OCI-LY7 (cell line): ENCODE measurements at regions not wholly inside any gene's neighbourhood (a gene's known extent, or its start where the extent isn't known, plus 50 kb on each side); places are given as distances from the start of the nearest gene placed in this dataset.
A peak's percentile ranks its signal among the peaks of the same experiment; 100 is the strongest.

Source experiments
- BruUV-seq: library from RNA; stranded (reverse); fragments of 400-500 nt; replicated peaks from 2 replicates; lab custom pipeline; 2021; lab: Mats Ljungman, UMichigan
- CTCF ChIA-PET: fragments of 300-600 bp; sonication (Branson Sonifier 250); formaldehyde crosslinking; loops from one replicate; lab custom pipeline; 2022; ENCODE audit warnings: antibody characterized with exemption; ENCODE audit not compliant: unreplicated experiment; lab: Charles Lee
- POLR2A ChIA-PET: fragments of 300-600 bp; sonication (Branson Sonifier 250); formaldehyde crosslinking; loops from one replicate; lab custom pipeline; 2022; ENCODE audit warnings: antibody characterized with exemption; lab: Charles Lee
- DNase-seq: peaks from one replicate; pipeline ENCODE4 v3.0.0-alpha.2; 2015; ENCODE audit warnings: low spot score
- H2AFZ ChIP-seq: fragments of 200-600 bp; sonication (generic), shearing (Covaris generic); 2 replicates; pipeline ENCODE4 v1.6.1; 2014; ENCODE audit warnings: mild to moderate bottlenecking, antibody characterized with exemption, low read length, moderate library complexity
- H3K27ac ChIP-seq: fragments of 200-600 bp; sonication (generic); 2 replicates; pipeline ENCODE4 v1.5.1; 2014; ENCODE audit warnings: mixed run types, low read depth, mild to moderate bottlenecking, moderate library complexity, low read length, inconsistent platforms; ENCODE audit not compliant: poor library complexity, severe bottlenecking
- H3K36me3 ChIP-seq: fragments of 200-600 bp; sonication (generic); 2 replicates; pipeline ENCODE4 v1.6.1; 2014; ENCODE audit warnings: mild to moderate bottlenecking, antibody characterized with exemption, low read length, moderate library complexity, mixed read lengths; ENCODE audit not compliant: insufficient read depth
- H3K4me1 ChIP-seq: fragments of 200-600 bp; sonication (generic); 2 replicates; pipeline ENCODE4 v1.5.1; 2014; ENCODE audit warnings: mild to moderate bottlenecking, low read length; ENCODE audit not compliant: insufficient read depth, poor library complexity, severe bottlenecking
- H3K4me2 ChIP-seq: fragments of 200-600 bp; sonication (generic); 2 replicates; pipeline ENCODE4 v1.6.1; 2014; ENCODE audit warnings: mild to moderate bottlenecking, low read length
- H3K4me3 ChIP-seq: fragments of 200-600 bp; sonication (generic); 2 replicates; pipeline ENCODE4 v1.5.1; 2014; ENCODE audit warnings: mild to moderate bottlenecking, low read depth, low read length; ENCODE audit not compliant: poor library complexity, severe bottlenecking
- H3K79me2 ChIP-seq: fragments of 200-600 bp; sonication (generic); 2 replicates; pipeline ENCODE4 v1.6.1; 2016; ENCODE audit warnings: low read depth, mild to moderate bottlenecking, low read length, moderate library complexity, mixed read lengths; ENCODE audit not compliant: insufficient read depth
- H3K9me2 ChIP-seq: fragments of 200-600 bp; sonication (generic); 2 replicates; pipeline ENCODE4 v1.6.1; 2016; ENCODE audit warnings: mild to moderate bottlenecking, low read length, mixed read lengths; ENCODE audit not compliant: insufficient read depth
- H3K9me3 ChIP-seq: fragments of 200-600 bp; sonication (generic); 2 replicates; pipeline ENCODE4 v1.6.1; 2014; ENCODE audit warnings: mild to moderate bottlenecking, mixed run types, low read length, mixed read lengths
- H4K20me1 ChIP-seq: fragments of 200-600 bp; sonication (generic); 2 replicates; pipeline ENCODE4 v1.6.1; 2014; ENCODE audit warnings: mild to moderate bottlenecking, antibody characterized with exemption, low read length, moderate library complexity, mixed read lengths; ENCODE audit not compliant: insufficient read depth
- EZH2phosphoT487 ChIP-seq: fragments of 200-600 bp; sonication (generic); IDR thresholded peaks from 2 replicates; pipeline ENCODE4 v1.6.1; 2018; ENCODE audit warnings: low read depth, borderline replicate concordance, mild to moderate bottlenecking, mixed run types, antibody characterized with exemption, low read length, moderate library complexity, mixed read lengths
- intact Hi-C: fragments of 100-400 bp; cut with micrococcal nuclease; formaldehyde crosslinking; loops from one replicate; pipeline ENCODE4 v1.10.0; 2022; ENCODE audit not compliant: unreplicated experiment
- TF ChIP-seq, protein P1 (sequence below): fragments of 200-600 bp; sonication (generic); conservative IDR thresholded peaks from 2 replicates; pipeline ENCODE4 v1.5.1; 2014; ENCODE audit warnings: mild to moderate bottlenecking, antibody characterized with exemption, low read length, moderate library complexity, mixed read lengths

DNA sequence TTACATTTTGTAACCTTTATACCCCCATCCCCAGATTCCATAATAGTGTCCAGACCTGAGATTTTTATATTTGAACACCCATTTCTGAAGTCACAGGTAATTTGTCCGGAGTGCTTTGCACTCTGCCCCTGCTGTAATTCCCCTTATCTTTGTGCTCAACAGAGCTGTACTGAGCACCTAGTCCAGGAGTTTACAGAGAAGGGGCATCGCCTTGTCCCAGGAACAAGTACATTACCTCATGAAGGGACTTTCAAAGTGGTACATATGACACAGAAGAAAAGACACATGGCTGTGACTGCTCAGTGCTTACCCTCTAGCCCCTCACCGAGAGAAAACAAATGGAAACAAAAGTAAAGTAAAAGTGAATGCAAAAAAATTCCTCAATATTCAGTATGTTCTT lies 373.5 kb downstream of the SOX11 start:
- H3K4me3 ChIP-seq: no peak overlapping the region
- H3K9me2 ChIP-seq: no peaks in the 10 kb centered on the region
- TF ChIP-seq, protein P1, sequence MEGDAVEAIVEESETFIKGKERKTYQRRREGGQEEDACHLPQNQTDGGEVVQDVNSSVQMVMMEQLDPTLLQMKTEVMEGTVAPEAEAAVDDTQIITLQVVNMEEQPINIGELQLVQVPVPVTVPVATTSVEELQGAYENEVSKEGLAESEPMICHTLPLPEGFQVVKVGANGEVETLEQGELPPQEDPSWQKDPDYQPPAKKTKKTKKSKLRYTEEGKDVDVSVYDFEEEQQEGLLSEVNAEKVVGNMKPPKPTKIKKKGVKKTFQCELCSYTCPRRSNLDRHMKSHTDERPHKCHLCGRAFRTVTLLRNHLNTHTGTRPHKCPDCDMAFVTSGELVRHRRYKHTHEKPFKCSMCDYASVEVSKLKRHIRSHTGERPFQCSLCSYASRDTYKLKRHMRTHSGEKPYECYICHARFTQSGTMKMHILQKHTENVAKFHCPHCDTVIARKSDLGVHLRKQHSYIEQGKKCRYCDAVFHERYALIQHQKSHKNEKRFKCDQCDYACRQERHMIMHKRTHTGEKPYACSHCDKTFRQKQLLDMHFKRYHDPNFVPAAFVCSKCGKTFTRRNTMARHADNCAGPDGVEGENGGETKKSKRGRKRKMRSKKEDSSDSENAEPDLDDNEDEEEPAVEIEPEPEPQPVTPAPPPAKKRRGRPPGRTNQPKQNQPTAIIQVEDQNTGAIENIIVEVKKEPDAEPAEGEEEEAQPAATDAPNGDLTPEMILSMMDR: no peak
- TF ChIP-seq EZH2phosphoT487: no peak
- H3K36me3 ChIP-seq: no peaks in the 10 kb centered on the region
- H3K79me2 ChIP-seq: no peaks in the 10 kb centered on the region
- H3K4me1 ChIP-seq: peaks cover 7% of the 10 kb centered on the region
- no peaks in the 10 kb centered on the region for H3K9me3 ChIP-seq
- intact Hi-C loops: no loop called here
- ChIA-PET POLR2A (no interaction called here), CTCF (no interaction called here)
- no TSS peak for BruUV-seq
- DNase-seq: no peak
- no peak overlapping the region for H2AFZ ChIP-seq
- H3K27ac ChIP-seq: no peak overlapping the region
- H4K20me1 ChIP-seq: no peaks in the 10 kb centered on the region
- H3K4me2 ChIP-seq: no peak overlapping the region

DNA sequence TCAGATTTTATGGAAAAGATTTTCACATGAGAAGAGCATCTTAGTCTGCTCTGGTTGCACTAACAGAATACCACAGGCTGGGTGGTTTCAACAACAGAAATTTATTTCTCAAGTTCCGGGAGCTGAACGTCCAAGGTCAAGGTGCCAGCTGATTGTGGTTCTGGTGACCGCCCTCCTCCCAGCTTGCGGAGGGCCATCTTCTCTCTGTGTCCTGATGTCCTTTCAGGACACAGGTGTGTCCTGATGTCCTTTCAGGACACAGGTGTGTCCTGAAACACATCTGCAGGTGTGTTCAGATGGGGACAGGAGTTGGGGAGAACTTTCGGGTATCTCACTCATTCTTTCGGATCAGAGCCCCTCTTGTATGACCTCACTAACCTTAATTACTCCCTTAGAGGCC lies 374.9 kb downstream of the SOX11 start:
- no TSS peak for BruUV-seq
- DNase-seq: no peak
- Histone ChIP-seq H3K4me3 (no peak overlapping the region), H3K9me2 (no peaks in the 10 kb centered on the region), H3K9me3 (no peaks in the 10 kb centered on the region), H3K27ac (no peak overlapping the region), H3K4me2 (no peak overlapping the region), H2AFZ (no peak overlapping the region), H3K4me1 (peaks cover 7% of the 10 kb centered on the region), H3K79me2 (no peaks in the 10 kb centered on the region), H3K36me3 (no peaks in the 10 kb centered on the region), H4K20me1 (no peaks in the 10 kb centered on the region)
- TF ChIP-seq, protein P1: no peak
- TF ChIP-seq EZH2phosphoT487: no peak
- intact Hi-C loops: no loop called here
- ChIA-PET POLR2A (interaction anchor here (0.6 kb wide), 1 partner anchor 467 kb away, joined by 3 read pairs; no protein-coding TSS in a partner anchor), CTCF (no interaction called here)

DNA sequence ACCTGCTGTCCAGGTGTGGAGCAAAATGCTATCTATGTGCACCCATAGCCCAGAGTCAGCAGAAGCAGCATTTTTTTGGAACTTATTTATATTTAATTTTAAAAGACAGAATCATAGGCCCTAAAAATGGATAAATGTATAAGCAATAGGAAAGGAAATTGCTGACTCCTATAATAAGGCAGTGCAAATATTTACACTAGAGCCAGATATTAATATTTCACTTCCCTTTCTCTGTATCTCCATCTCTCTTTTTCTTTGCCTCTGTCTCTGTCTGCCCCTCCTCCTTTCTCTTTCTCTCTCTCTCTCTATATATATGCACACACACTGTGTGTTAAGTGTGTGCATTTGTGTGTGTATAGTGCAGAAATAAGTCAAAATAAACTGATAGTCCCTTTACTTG lies 375.6 kb downstream of the SOX11 start:
- ChIA-PET POLR2A (interaction anchor here (2.0 kb wide), 1 partner anchor 9 kb away, joined by 7 read pairs; no protein-coding TSS in a partner anchor), CTCF (no interaction called here)
- Histone ChIP-seq H3K79me2 (no peaks in the 10 kb centered on the region), H3K27ac (no peak overlapping the region), H3K9me3 (no peaks in the 10 kb centered on the region), H3K4me1 (peaks cover 7% of the 10 kb centered on the region), H3K36me3 (no peaks in the 10 kb centered on the region), H3K4me3 (no peak overlapping the region), H3K4me2 (peak overlapping the region; percentile 30), H3K9me2 (no peaks in the 10 kb centered on the region), H2AFZ (no peak overlapping the region), H4K20me1 (no peaks in the 10 kb centered on the region)
- TF ChIP-seq, protein P1: no peak
- TF ChIP-seq EZH2phosphoT487: no peak
- no TSS peak for BruUV-seq
- intact Hi-C loops: no loop called here
- DNase-seq: no peak
